ENCODE measurements at regions not wholly inside any gene's neighbourhood (a gene's known extent, or its start where the extent isn't known, plus 50 kb on each side); places are given as distances from the start of the nearest gene placed in this dataset.
A peak's percentile ranks its signal among the peaks of the same experiment; 100 is the strongest.

DNA sequence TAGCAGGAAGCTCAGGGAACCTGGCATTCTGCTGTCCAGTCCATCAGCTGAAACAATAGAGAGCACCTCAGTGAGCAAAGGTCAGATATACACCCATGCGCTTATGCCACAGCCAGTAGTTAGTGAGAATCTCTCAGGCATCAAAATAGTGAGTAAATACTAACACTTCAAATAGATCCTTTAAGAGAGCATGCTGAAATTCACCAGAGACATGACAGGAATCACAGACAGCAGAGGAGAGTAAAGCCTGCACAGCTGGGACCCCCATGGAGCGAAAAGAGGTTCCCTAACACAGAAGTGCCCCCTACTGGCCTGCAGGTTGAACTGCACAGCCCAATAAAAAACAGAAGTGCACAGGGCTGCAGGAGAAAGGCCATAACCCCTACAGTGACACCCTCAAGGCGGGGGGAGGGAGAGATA lies 57.6 kb upstream of the ANTXRL start:
- H3K9me2 ChIP-seq (replicated peaks; ENCODE audit: low read length): no peaks in the 10 kb centered on the region
- BruUV-seq (replicated peaks): no TSS peak
- H3K4me3 ChIP-seq (ENCODE audit: low read length): no peak overlapping the region
- no peaks in the 10 kb centered on the region for H4K20me1 ChIP-seq (ENCODE audit: low read length)
- ATAC-seq (no peak), DNase-seq (no peak)
- H2AFZ ChIP-seq (ENCODE audit: low read length): peak overlapping the region; percentile 7; the same call in 1 of the 2 replicates
- no peak overlapping the region for H3K4me2 ChIP-seq (ENCODE audit: low read length)
- POLR2A ChIA-PET (ENCODE audit: unreplicated experiment): no interaction called here
- H3K9me3 ChIP-seq (ENCODE audit: low read length): no peaks in the 10 kb centered on the region
- intact Hi-C loops (cut with micrococcal nuclease): loop anchor here (10.0 kb wide), 1 partner anchor 336 kb away; no protein-coding TSS in a partner anchor
- no peak for TF ChIP-seq EZH2phosphoT487 (IDR thresholded peaks at IDR 0.05; ENCODE audit: borderline replicate concordance, low read length)
- TF ChIP-seq EZH2 (IDR thresholded peaks at IDR 0.05; ENCODE audit: low read length, unreplicated experiment): no peak
- TF ChIP-seq CTCF (conservative IDR thresholded peaks at IDR 0.05; ENCODE audit: low read depth, low read length): peak; percentile 59
- H3K4me1 ChIP-seq (ENCODE audit: insufficient read depth, low read length): no peaks in the 10 kb centered on the region
- H3K36me3 ChIP-seq (ENCODE audit: low read depth, low read length): no peaks in the 10 kb centered on the region
- no peaks in the 10 kb centered on the region for H3K27me3 ChIP-seq (ENCODE audit: low read length)
- CTCF ChIA-PET: no interaction called here
- no peak overlapping the region for H3K9ac ChIP-seq (ENCODE audit: low read length)
- H3K79me2 ChIP-seq (ENCODE audit: low read length): no peaks in the 10 kb centered on the region
- no peak overlapping the region for H3K27ac ChIP-seq (ENCODE audit: low read length)
- H3F3A ChIP-seq (ENCODE audit: low read length, unreplicated experiment): no peaks in the 10 kb centered on the region

DNA sequence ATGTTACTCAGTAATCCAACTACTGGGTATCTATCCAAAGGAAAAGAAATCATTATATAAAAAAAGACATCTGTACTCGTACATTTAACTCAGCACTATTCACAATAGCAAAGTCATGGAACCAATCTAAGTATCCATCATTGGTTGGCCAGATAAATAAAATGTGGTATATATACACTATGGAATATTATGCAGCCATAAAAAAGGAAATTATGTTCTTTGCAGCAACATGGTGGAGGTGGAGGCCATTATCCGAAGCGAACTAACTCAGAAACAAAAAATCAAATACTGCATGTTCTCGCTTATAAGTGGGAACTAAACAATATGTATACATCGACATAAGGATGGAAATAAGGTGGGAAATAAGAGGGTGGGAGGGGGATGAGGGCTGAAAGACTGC lies 56.2 kb upstream of the ANTXRL start:
- no peaks in the 10 kb centered on the region for H3K9me3 ChIP-seq (ENCODE audit: low read length)
- POLR2A ChIA-PET (ENCODE audit: unreplicated experiment): no interaction called here
- no peaks in the 10 kb centered on the region for H3K27me3 ChIP-seq (ENCODE audit: low read length)
- no peaks in the 10 kb centered on the region for H3K4me1 ChIP-seq (ENCODE audit: insufficient read depth, low read length)
- BruUV-seq (replicated peaks): no TSS peak
- no peak overlapping the region for H3K9ac ChIP-seq (ENCODE audit: low read length)
- H3K4me2 ChIP-seq (ENCODE audit: low read length): no peak overlapping the region
- H3K9me2 ChIP-seq (replicated peaks; ENCODE audit: low read length): no peaks in the 10 kb centered on the region
- TF ChIP-seq EZH2phosphoT487 (IDR thresholded peaks at IDR 0.05; ENCODE audit: borderline replicate concordance, low read length) (no peak), CTCF (conservative IDR thresholded peaks at IDR 0.05; ENCODE audit: low read depth, low read length) (no peak), EZH2 (IDR thresholded peaks at IDR 0.05; ENCODE audit: low read length, unreplicated experiment) (no peak)
- DNase-seq (no peak), ATAC-seq (no peak)
- no peak overlapping the region for H3K27ac ChIP-seq (ENCODE audit: low read length)
- CTCF ChIA-PET: no interaction called here
- H3K36me3 ChIP-seq (ENCODE audit: low read depth, low read length): no peaks in the 10 kb centered on the region
- H3F3A ChIP-seq (ENCODE audit: low read length, unreplicated experiment): no peaks in the 10 kb centered on the region
- intact Hi-C loops (cut with micrococcal nuclease): no loop called here
- no peak overlapping the region for H3K4me3 ChIP-seq (ENCODE audit: low read length)
- H3K79me2 ChIP-seq (ENCODE audit: low read length): no peaks in the 10 kb centered on the region
- H2AFZ ChIP-seq (ENCODE audit: low read length): no peak overlapping the region
- no peaks in the 10 kb centered on the region for H4K20me1 ChIP-seq (ENCODE audit: low read length)

DNA sequence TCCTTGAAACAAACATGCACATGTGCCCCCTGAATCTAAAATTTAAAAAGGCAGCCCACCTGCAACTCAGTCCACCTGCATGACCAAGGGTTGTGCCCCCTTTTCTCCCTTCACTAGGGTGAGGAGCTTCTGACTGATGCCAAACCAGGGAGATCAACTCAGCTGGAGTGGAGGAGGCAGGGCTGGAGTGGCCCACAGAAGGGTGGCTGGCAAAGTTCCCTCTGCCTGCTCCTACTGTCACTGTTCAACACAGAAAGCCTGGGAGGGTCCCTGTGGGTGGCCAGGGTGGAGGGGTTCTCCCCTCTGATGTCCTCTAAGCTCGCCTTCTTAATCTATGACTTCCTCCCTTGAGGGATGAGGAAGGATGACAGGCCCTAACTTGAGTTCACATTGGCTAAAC lies 55.7 kb upstream of the ANTXRL start:
- TF ChIP-seq CTCF (conservative IDR thresholded peaks at IDR 0.05; ENCODE audit: low read depth, low read length) (no peak), EZH2 (IDR thresholded peaks at IDR 0.05; ENCODE audit: low read length, unreplicated experiment) (no peak), EZH2phosphoT487 (IDR thresholded peaks at IDR 0.05; ENCODE audit: borderline replicate concordance, low read length) (no peak)
- H3F3A ChIP-seq (ENCODE audit: low read length, unreplicated experiment): no peaks in the 10 kb centered on the region
- H3K79me2 ChIP-seq (ENCODE audit: low read length): no peaks in the 10 kb centered on the region
- H3K36me3 ChIP-seq (ENCODE audit: low read depth, low read length): no peaks in the 10 kb centered on the region
- no peak overlapping the region for H3K4me3 ChIP-seq (ENCODE audit: low read length)
- no peak overlapping the region for H3K4me2 ChIP-seq (ENCODE audit: low read length)
- no peaks in the 10 kb centered on the region for H3K9me3 ChIP-seq (ENCODE audit: low read length)
- BruUV-seq (replicated peaks): no TSS peak
- ChIA-PET CTCF (no interaction called here), POLR2A (ENCODE audit: unreplicated experiment) (no interaction called here)
- H4K20me1 ChIP-seq (ENCODE audit: low read length): no peaks in the 10 kb centered on the region
- no peak overlapping the region for H3K9ac ChIP-seq (ENCODE audit: low read length)
- no peak overlapping the region for H2AFZ ChIP-seq (ENCODE audit: low read length)
- no peaks in the 10 kb centered on the region for H3K4me1 ChIP-seq (ENCODE audit: insufficient read depth, low read length)
- ATAC-seq: no peak
- no peaks in the 10 kb centered on the region for H3K27me3 ChIP-seq (ENCODE audit: low read length)
- H3K27ac ChIP-seq (ENCODE audit: low read length): no peak overlapping the region
- H3K9me2 ChIP-seq (replicated peaks; ENCODE audit: low read length): no peaks in the 10 kb centered on the region
- intact Hi-C loops (cut with micrococcal nuclease): no loop called here
- DNase-seq: no peak

Measured in PC-3 (cell line).